Progenitor cell of endocrine pancreas (in vitro differentiated cells): ENCODE measurements at regions not wholly inside any gene's neighbourhood (a gene's known extent, or its start where the extent isn't known, plus 50 kb on each side); places are given as distances from the start of the nearest gene placed in this dataset.
"Not testable (repeated sequence)": the region's sequence is repeated elsewhere in the genome, so short reads cannot be mapped to it uniquely, and the experiment has no call there.

ENCODE experiments used
- DNase-seq: peaks from one replicate; pipeline ENCODE4 v3.0.0; 2021; ENCODE audit warnings: low spot score; ENCODE audit not compliant: unreplicated experiment
- H3K27ac Mint-ChIP-seq: 2 replicates; pipeline ENCODE4 v1.8.0; 2021; ENCODE audit warnings: mild to moderate bottlenecking, moderate library complexity, mixed read lengths
- H3K27me3 Mint-ChIP-seq: 2 replicates; pipeline ENCODE4 v1.8.0; 2021; ENCODE audit warnings: mixed read lengths
- H3K36me3 Mint-ChIP-seq: 2 replicates; pipeline ENCODE4 v1.8.0; 2022; ENCODE audit warnings: mixed read lengths; ENCODE audit not compliant: insufficient read depth
- H3K4me1 Mint-ChIP-seq: 2 replicates; pipeline ENCODE4 v1.8.0; 2021; ENCODE audit warnings: low read depth, mixed read lengths
- H3K4me3 Mint-ChIP-seq: 2 replicates; pipeline ENCODE4 v1.8.0; 2021; ENCODE audit warnings: low read depth, mild to moderate bottlenecking, moderate library complexity, mixed read lengths
- H3K9me3 Mint-ChIP-seq: 2 replicates; pipeline ENCODE4 v1.8.0; 2021; ENCODE audit warnings: low read depth, mixed read lengths
- TF ChIP-seq, protein P1 (sequence below): fragments of 200-600 bp; sonication (generic); IDR thresholded peaks from one replicate; pipeline ENCODE4 v1.5.0; 2021; ENCODE audit warnings: antibody characterized with exemption, mild to moderate bottlenecking; ENCODE audit not compliant: unreplicated experiment

DNA sequence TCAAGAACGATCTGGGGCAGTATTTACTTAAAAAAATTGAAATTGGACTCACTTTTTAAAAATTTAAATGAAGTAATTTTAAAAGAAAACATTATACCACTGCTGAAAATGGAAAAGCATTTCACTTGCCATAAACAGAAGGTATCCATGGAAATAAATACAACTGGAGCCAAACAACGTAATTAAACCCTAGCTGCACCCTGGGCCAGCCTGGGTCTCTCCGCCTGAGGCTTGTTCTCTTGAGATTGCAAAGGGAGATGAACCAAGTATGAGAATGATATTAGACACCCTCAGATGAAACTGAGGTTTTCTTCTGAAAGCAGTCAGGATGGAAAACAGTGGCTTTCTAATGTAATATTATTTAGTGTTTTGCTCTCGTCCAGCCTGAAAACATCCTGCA, 264.4 kb downstream of the KCNE4 start:
- Mint-ChIP-seq H3K9me3 (no peaks in the 10 kb centered on the region), H3K27me3 (peaks cover 8% of the 10 kb centered on the region), H3K36me3 (no peaks in the 10 kb centered on the region), H3K4me3 (no peak overlapping the region), H3K27ac (no peak overlapping the region), H3K4me1 (no peaks in the 10 kb centered on the region)
- TF ChIP-seq, protein P1, sequence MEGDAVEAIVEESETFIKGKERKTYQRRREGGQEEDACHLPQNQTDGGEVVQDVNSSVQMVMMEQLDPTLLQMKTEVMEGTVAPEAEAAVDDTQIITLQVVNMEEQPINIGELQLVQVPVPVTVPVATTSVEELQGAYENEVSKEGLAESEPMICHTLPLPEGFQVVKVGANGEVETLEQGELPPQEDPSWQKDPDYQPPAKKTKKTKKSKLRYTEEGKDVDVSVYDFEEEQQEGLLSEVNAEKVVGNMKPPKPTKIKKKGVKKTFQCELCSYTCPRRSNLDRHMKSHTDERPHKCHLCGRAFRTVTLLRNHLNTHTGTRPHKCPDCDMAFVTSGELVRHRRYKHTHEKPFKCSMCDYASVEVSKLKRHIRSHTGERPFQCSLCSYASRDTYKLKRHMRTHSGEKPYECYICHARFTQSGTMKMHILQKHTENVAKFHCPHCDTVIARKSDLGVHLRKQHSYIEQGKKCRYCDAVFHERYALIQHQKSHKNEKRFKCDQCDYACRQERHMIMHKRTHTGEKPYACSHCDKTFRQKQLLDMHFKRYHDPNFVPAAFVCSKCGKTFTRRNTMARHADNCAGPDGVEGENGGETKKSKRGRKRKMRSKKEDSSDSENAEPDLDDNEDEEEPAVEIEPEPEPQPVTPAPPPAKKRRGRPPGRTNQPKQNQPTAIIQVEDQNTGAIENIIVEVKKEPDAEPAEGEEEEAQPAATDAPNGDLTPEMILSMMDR, result no peak
- no peak for DNase-seq

DNA sequence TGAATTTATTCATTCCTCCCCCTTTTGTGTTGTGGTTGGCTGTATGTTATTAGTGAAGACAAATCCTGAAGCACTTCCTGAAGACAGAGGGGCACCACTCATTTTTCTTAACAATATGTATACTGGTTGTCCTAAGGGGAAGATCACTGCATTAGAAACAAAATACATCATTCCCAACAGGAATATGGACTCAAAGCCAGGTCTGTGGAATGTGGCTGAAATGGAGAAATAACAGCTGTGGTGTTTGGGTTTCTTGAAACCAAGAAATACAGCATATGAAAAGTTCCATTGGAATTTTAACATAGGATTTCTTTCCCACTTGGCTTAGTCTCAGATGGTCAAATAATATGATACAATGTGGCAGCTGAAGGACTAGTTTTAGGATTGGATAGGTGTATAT, 267.6 kb downstream of the KCNE4 start:
- Mint-ChIP-seq H3K9me3 (no peaks in the 10 kb centered on the region), H3K4me3 (no peak overlapping the region), H3K27ac (no peak overlapping the region), H3K36me3 (no peaks in the 10 kb centered on the region), H3K27me3 (peaks cover 13% of the 10 kb centered on the region), H3K4me1 (no peaks in the 10 kb centered on the region)
- TF ChIP-seq, protein P1, result no peak
- no peak for DNase-seq

DNA sequence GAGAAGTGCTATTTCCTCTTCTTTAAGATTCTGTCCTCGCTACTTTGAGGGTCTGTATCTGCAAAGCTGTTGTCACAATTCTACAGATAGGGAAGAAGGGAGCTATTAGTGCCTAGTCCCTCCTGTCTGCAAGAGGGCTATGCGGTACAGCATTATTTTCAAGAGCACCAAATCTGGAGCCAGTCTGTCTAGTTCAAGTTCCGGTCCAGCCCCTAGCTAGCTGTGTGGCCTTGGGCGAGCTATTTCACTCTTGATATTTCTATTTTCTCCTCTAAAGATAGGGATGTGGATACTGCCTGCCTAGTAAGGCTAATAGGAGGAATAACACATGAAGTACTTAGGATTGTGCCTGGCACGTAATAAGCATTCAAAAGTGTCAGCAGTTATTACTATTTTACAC, 272.4 kb downstream of the KCNE4 start:
- Mint-ChIP-seq H3K36me3 (no peaks in the 10 kb centered on the region), H3K9me3 (no peaks in the 10 kb centered on the region), H3K27ac (no peak overlapping the region), H3K27me3 (peaks cover 20% of the 10 kb centered on the region), H3K4me1 (no peaks in the 10 kb centered on the region), H3K4me3 (no peak overlapping the region)
- no peak for DNase-seq
- TF ChIP-seq, protein P1, result no peak

DNA sequence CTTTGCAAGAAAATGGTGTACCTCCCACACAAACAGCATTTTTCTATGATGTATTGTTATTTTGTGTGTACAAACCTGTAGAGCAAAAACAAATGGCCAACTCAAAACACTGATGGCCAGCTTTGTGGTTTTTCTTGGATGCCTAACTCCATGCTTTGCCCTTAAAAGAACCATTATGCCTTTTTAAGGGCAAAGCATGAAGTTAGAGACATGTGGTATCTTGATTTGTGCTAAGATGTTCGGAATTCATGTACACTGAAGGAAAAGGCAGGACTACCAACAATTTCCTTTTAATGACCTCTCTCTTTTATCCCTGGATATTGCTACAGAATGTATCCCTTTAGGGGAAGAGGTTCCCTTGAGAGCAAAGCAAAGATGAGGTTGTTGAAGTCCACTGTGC, 273.6 kb downstream of the SCG2 start:
- Mint-ChIP-seq H3K4me1 (no peaks in the 10 kb centered on the region), H3K9me3 (peaks cover 8% of the 10 kb centered on the region), H3K4me3 (no peak overlapping the region), H3K36me3 (no peaks in the 10 kb centered on the region), H3K27me3 (peaks cover 20% of the 10 kb centered on the region), H3K27ac (no peak overlapping the region)
- no peak for DNase-seq
- TF ChIP-seq, protein P1, result no peak

DNA sequence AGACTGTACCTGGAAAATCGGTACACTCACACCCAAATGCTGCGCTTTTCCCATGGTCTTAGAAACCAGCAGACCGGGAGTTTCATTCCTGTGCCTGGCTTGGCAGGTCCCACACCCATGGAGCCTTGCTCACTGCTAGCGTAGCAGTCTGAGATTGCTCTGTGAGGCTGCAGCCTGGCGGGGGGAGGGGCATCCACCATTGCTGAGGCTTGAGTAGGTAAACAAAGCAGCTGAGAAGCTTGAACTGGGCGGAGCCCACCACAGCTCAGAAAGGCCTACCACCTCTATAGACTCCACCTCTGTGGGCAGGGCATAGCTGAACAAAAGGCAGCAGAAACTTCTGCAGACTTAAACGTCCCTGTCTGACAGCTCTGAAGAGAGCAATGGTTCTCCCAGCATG, 271.4 kb downstream of the SCG2 start:
- H3K27me3 Mint-ChIP-seq, H3K4me3 Mint-ChIP-seq, H3K4me1 Mint-ChIP-seq, DNase-seq, H3K27ac Mint-ChIP-seq, H3K36me3 Mint-ChIP-seq: not testable (repeated sequence)
- peaks cover 11% of the 10 kb centered on the region for H3K9me3 Mint-ChIP-seq

DNA sequence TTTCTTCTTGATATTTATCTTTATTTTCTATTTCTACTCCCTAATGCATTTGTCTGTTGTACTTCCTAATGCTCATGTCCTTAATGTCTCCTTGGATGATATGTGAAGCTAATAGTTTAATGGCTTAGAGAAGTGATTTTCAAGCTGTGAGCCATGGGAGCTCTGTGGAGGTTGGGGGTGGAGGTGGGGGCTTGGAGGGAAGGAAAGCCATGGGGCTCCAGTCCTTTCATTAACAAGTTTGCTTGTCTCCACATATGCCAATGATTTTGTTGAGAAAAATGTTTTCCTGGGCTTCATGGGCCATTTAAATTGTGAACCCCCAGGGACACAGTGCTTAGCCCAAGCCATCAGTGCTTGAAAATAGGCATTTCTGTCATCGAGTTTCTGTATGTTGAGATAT, 264.1 kb downstream of the SCG2 start:
- TF ChIP-seq, protein P1, result no peak
- H3K9me3 Mint-ChIP-seq, result peaks cover 3% of the 10 kb centered on the region
- H3K27me3 Mint-ChIP-seq, result peaks cover 3% of the 10 kb centered on the region
- DNase-seq, result no peak
- no peaks in the 10 kb centered on the region for H3K36me3 Mint-ChIP-seq
- H3K27ac Mint-ChIP-seq, result no peak overlapping the region
- no peak overlapping the region for H3K4me3 Mint-ChIP-seq
- no peaks in the 10 kb centered on the region for H3K4me1 Mint-ChIP-seq
